Common myeloid progenitor, CD34-positive (primary cell): ENCODE measurements at regions not wholly inside any gene's neighbourhood (a gene's known extent, or its start where the extent isn't known, plus 50 kb on each side); places are given as distances from the start of the nearest gene placed in this dataset.

Experiments
- CTCF ChIA-PET: fragments of 350-600 bp; sonication (Branson Sonifier 250); formaldehyde crosslinking; loops from one replicate; lab custom pipeline; 2021; ENCODE audit warnings: antibody characterized with exemption; lab: Charles Lee
- POLR2A ChIA-PET: fragments of 350-600 bp; sonication (Branson Sonifier 250); formaldehyde crosslinking; loops from one replicate; lab custom pipeline; 2021; ENCODE audit warnings: antibody characterized with exemption; lab: Charles Lee
- DNase-seq, 3 donors: peaks; one replicate each; pipeline versions ENCODE4 v3.0.0 to v3.0.0-alpha.2; 2013
- H3K27ac ChIP-seq, 2 experiments: 1 replicate in 1 of 2; 2 replicates in 1 of 2; pipeline ENCODE4 v1.7.0; 2013; ENCODE audit warnings: inconsistent platforms in 2 of 2, low read length in 2 of 2, mild to moderate bottlenecking in 2 of 2, low read depth in 1 of 2, moderate library complexity in 1 of 2; ENCODE audit not compliant: severe bottlenecking in 2 of 2, insufficient read depth in 1 of 2, poor library complexity in 1 of 2
- H3K27me3 ChIP-seq, 5 experiments: replicated peaks in 2 of 5; 1 replicate in 3 of 5; 2 replicates in 2 of 5; pipeline versions ENCODE4 v1.6.1 to v1.7.0; 2013; ENCODE audit warnings: low read length in 4 of 5, mild to moderate bottlenecking in 2 of 5, moderate library complexity in 2 of 5, inconsistent platforms in 1 of 5; ENCODE audit not compliant: insufficient read depth in 5 of 5, control insufficient read depth in 4 of 5
- H3K36me3 ChIP-seq, 4 experiments: 1 replicate in 2 of 4; 2 replicates in 2 of 4; pipeline versions ENCODE4 v1.6.1 to v1.7.0; 2013; ENCODE audit warnings: low read length in 3 of 4, control low read depth in 1 of 4, mild to moderate bottlenecking in 1 of 4; ENCODE audit not compliant: control insufficient read depth in 4 of 4, insufficient read depth in 4 of 4
- H3K4me1 ChIP-seq, 4 experiments: 1 replicate in 3 of 4; 2 replicates in 1 of 4; pipeline versions ENCODE4 v1.6.1 to v1.7.1; 2013; ENCODE audit warnings: low read length in 3 of 4, mild to moderate bottlenecking in 3 of 4, control low read depth in 1 of 4, inconsistent platforms in 1 of 4, moderate library complexity in 1 of 4; ENCODE audit not compliant: control insufficient read depth in 4 of 4, insufficient read depth in 4 of 4; ENCODE audit errors: control extremely low read depth in 1 of 4
- H3K4me3 ChIP-seq, 7 experiments: 1 replicate in 4 of 7; 2 replicates in 3 of 7; pipeline versions ENCODE4 v1.5.1 to v1.7.0; 2013; ENCODE audit warnings: mild to moderate bottlenecking in 7 of 7, low read length in 6 of 7, moderate library complexity in 6 of 7, inconsistent platforms in 2 of 7, low read depth in 2 of 7, control low read depth in 1 of 7; ENCODE audit not compliant: insufficient read depth in 4 of 7, control insufficient read depth in 1 of 7; ENCODE audit errors: extremely low read depth in 1 of 7
- H3K9me3 ChIP-seq, 5 experiments: 1 replicate in 4 of 5; 2 replicates in 1 of 5; pipeline versions ENCODE4 v1.6.1 to v1.7.1; 2013; ENCODE audit warnings: low read length in 4 of 5, mild to moderate bottlenecking in 2 of 5, inconsistent platforms in 1 of 5, low read depth in 1 of 5, moderate library complexity in 1 of 5; ENCODE audit not compliant: control insufficient read depth in 4 of 5, insufficient read depth in 2 of 5; ENCODE audit errors: control extremely low read depth in 1 of 5
- WGBS: methylation state at CpG from one replicate; pipeline ENCODE4 v1.1.5; 2013; ENCODE audit not compliant: insufficient coverage; 5-methylcytosine and 5-hydroxymethylcytosine counted together

- DNase-seq = no peak
- Histone ChIP-seq H3K9me3 (no peaks in the 10 kb centered on the region), H3K4me1 (no peaks in the 10 kb centered on the region), H3K4me3 (no peak overlapping the region), H3K27me3 (peaks cover 0 to 8% (median 0%) of the 10 kb centered on the region in 5 experiments), H3K36me3 (no peaks in the 10 kb centered on the region), H3K27ac (no peak overlapping the region)
- ChIA-PET POLR2A (no interaction called here), CTCF (no interaction called here)
- WGBS = 97% methylated on average over 9 of the region's 13 CpGs
Measured at GRCh38 chr9:109966643-109967368, 186.8 kb downstream of the PALM2AKAP2 start.

DNA sequence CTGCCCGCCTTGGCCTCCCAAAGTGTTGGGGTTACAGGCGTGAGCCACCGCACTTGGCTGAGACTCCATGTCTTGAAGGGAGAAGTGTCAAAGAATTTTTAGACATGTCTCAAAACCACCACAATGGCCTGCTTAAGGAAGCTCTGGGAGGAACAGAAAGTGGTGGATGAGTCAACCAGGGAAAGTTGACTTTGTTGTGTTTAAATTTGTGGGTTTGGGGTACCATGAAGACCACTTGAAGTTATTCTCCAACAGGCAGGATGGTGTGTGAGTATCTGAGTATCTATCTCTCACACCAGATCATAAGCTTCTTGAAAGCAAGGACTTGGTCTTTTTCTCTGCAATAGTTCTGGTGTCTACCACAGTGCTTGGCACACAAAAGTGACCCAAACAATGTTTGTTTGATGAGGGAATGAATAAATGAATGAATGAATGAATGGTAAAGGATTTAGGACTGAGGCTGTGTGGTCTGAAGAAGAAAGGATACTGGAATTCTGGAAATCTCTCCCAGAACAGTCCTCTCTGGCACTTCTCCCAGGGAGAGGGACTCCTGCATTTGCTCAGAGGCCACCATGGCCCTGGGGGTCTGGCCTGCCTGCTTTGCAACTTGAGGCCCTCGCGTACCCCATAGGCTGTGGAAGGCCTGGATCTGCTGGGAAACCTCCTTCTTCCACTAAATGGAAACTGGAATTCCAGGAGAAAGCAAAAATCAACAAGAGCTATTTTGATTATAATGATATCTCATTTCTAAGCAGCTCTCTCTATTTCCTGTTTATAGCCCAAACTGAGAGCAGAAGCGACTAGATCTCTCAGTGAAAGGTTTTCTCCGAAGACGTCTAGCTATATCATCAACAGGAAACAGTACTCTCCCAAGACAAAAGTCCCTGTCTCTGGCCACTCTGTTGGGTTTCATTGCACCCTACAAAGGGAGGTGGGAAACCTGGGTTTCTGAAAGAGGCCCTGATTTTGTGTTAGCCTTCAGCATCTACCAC is 187.9 kb downstream of the PALM2AKAP2 start:
- no peaks in the 10 kb centered on the region for H3K36me3 ChIP-seq
- H3K4me3 ChIP-seq = no peak overlapping the region
- H3K27ac ChIP-seq = no peak overlapping the region
- H3K9me3 ChIP-seq = no peaks in the 10 kb centered on the region
- 100% methylated on average over 5 of the region's 8 CpGs for WGBS
- no peak for DNase-seq
- ChIA-PET CTCF (no interaction called here), POLR2A (no interaction called here)
- H3K27me3 ChIP-seq = peaks cover 0 to 7% (median 0%) of the 10 kb centered on the region in 5 experiments
- H3K4me1 ChIP-seq = no peaks in the 10 kb centered on the region

DNA sequence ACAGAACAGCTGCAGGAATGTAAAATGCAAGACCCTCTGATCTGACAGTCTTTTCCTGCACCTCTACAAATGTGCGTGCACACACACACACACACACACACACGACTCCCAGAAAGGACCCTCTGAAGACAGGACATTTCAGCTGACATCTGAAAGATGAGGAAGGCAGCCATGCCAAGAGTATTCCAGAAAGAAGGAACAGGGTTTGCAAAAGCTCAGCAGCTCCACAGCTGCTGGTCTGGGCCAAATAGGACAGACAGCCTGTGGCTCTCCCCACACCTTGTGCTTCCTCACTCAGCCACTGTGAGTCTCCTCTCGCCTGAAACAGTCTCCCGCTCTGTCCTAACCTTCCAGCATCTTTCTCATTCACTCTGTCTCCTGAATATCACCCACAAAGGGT is 189.0 kb downstream of the PALM2AKAP2 start:
- ChIA-PET POLR2A (interaction anchor here (0.6 kb wide), 1 partner anchor 329 kb away, joined by 3 read pairs; no protein-coding TSS in a partner anchor), CTCF (no interaction called here)
- no peak for DNase-seq
- no peaks in the 10 kb centered on the region for H3K9me3 ChIP-seq
- H3K4me3 ChIP-seq = no peak overlapping the region
- H3K36me3 ChIP-seq = no peaks in the 10 kb centered on the region
- peaks cover 0 to 7% (median 0%) of the 10 kb centered on the region in 5 experiments for H3K27me3 ChIP-seq
- no peaks in the 10 kb centered on the region for H3K4me1 ChIP-seq
- 88% methylated on average over 4 of the region's 4 CpGs for WGBS
- no peak overlapping the region for H3K27ac ChIP-seq

- Histone ChIP-seq H3K9me3 (no peaks in the 10 kb centered on the region), H3K4me1 (no peaks in the 10 kb centered on the region), H3K36me3 (no peaks in the 10 kb centered on the region), H3K27ac (no peak overlapping the region), H3K27me3 (peaks cover 0 to 7% (median 0%) of the 10 kb centered on the region in 5 experiments), H3K4me3 (no peak overlapping the region)
- CTCF ChIA-PET = no interaction called here
- POLR2A ChIA-PET = interaction anchor here (0.6 kb wide), 1 partner anchor 330 kb away, joined by 3 read pairs; no protein-coding TSS in a partner anchor
- DNase-seq = no peak
- WGBS = no CpG with 5 or more reads among the region's 1 CpG
Measured at GRCh38 chr9:109969573-109970237, 189.7 kb downstream of the PALM2AKAP2 start.

DNA sequence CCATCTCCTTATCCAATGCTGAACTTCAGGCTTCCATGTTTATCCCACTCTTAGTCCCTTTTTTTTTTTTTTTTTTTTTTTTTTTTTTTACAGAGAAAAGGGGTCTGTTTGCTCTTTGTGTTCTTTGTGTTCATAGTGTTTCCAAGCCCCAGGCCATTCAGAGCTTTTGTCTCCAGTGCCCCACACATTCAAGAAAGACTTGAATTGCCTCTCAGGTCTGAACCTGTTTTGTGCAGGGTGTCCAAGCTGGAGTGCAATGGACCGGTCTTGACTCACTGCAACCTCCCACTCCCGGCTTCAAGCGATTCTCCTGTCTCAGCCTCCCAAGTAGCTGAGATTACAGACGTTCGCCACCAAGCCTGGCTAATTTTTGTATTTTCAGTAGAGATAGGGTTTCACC is 191.2 kb downstream of the PALM2AKAP2 start:
- Histone ChIP-seq H3K36me3 (no peaks in the 10 kb centered on the region), H3K4me1 (no peaks in the 10 kb centered on the region), H3K9me3 (no peaks in the 10 kb centered on the region), H3K4me3 (no peak overlapping the region), H3K27me3 (peaks cover 0 to 7% (median 0%) of the 10 kb centered on the region in 5 experiments), H3K27ac (no peak overlapping the region)
- DNase-seq = no peak
- POLR2A ChIA-PET = no interaction called here
- CTCF ChIA-PET = no interaction called here
- WGBS = 100% methylated on average over 5 of the region's 5 CpGs

GRCh38 chr9:109972026-109972882 is 192.3 kb downstream of the PALM2AKAP2 start:
- POLR2A ChIA-PET = no interaction called here
- H3K36me3 ChIP-seq = no peaks in the 10 kb centered on the region

More at GRCh38 chr9:109972026-109972882, 192.3 kb downstream of the PALM2AKAP2 start:
- no peak for DNase-seq
- H3K4me3 ChIP-seq = no peak overlapping the region
- 90% methylated on average over 4 of the region's 6 CpGs for WGBS
- H3K27me3 ChIP-seq = peaks cover 0 to 7% (median 0%) of the 10 kb centered on the region in 5 experiments
- no peaks in the 10 kb centered on the region for H3K4me1 ChIP-seq
- H3K9me3 ChIP-seq = no peaks in the 10 kb centered on the region
- CTCF ChIA-PET = interaction anchor here (1.0 kb wide), 1 partner anchor 9 kb away, joined by 3 read pairs; no protein-coding TSS in a partner anchor
- no peak overlapping the region for H3K27ac ChIP-seq
